HG03196 (cell line): ENCODE measurements at regions not wholly inside any gene's neighbourhood (a gene's known extent, or its start where the extent isn't known, plus 50 kb on each side); places are given as distances from the start of the nearest gene placed in this dataset.

ENCODE experiments used
- ATAC-seq: cut with Tn5 transposase; IDR thresholded peaks from one replicate; pipeline ENCODE4 v1.9.1; 2021; ENCODE audit not compliant: unreplicated experiment

DNA sequence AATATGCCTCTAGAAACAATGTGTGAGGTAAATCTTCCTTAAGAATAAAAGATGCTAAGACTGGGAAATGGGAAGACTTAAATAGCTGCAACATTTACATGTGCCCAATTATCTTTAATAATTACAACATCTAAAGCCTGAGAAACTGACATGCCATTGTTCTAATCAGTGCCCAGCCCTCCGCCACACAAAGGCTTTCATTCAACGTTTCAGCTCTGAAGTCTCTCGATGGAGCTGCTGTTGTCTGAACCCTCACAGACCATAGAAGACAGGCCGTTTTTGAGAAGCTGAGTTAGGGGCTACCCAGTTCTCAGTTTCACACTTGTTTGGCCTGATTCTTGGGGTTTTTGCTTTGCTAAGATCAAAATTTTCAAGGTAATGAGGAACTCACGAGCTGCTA, 315.4 kb upstream of the CHST9 start:
- ATAC-seq, result no peak

DNA sequence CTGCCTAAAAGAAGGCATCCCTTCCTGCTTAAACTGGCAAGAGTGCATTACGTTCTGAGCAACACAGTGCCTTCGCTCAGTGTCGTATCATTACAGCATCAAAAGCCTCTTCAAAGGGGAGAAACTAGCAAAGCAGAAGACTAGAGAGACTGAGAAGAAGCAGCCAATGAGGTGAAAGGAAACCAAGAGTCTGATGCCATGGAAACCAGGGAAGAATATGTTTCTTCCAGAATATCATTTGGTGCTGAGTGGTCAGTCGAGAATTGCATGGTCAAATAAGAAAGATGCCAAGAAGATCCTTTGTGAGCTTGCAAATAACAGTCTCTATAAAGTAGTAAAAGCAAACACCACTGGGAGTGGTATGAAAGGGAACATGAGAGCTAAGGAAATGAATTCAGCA, 312.1 kb upstream of the CHST9 start:
- ATAC-seq, result no peak

DNA sequence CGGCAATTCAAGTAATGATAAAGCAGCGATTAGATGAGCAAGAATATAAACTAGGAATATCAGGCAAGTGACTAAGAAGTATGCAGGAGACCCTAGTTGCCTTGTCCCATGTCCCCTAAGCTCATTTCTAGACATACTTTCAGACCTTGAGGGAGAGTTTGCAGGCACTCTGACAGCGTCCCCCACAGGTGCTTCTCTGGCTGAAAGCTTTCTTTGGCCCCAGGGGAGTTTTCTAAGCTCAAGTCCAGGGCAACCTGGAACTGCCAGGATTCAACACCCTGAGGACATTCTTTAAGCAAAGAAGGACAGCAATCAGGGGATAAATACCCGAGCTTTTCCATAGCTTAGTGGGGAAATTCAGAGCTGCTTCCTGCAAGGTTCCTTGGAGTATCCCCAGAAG, 308.1 kb upstream of the CHST9 start:
- no peak for ATAC-seq

DNA sequence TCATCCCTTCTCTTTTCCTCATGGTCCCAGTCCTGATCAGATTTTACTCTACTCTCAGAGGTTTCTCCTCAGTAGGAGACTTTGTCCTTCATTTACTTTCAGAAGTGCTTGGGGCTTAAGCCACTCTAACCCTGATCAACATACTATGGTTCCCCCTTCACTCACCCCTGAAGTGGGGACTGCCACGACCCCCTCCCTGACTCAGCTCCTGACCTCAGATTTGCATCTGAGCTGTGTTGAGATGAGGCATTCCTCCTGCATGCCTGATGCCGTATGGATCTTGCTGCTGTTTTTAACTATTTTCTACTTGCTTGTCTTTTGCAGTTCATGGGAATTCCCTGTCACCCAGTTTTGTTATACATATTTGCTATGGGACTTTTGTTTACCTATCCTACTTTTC, 306.7 kb upstream of the CHST9 start:
- no peak for ATAC-seq

- ATAC-seq, result no peak
These were observed 298.2 kb upstream of the CHST9 start for GRCh38 chr18:27483276-27483675.

- no peak for ATAC-seq
These were observed 293.4 kb upstream of the CHST9 start for GRCh38 chr18:27478459-27478858.

- ATAC-seq, result no peak
These were observed 288.2 kb upstream of the CHST9 start for GRCh38 chr18:27473318-27473717.

- no peak for ATAC-seq
These were observed 282.0 kb upstream of the CHST9 start for GRCh38 chr18:27467073-27467472.

- no peak for ATAC-seq
These were observed 276.8 kb upstream of the CHST9 start for GRCh38 chr18:27461957-27462356.

DNA sequence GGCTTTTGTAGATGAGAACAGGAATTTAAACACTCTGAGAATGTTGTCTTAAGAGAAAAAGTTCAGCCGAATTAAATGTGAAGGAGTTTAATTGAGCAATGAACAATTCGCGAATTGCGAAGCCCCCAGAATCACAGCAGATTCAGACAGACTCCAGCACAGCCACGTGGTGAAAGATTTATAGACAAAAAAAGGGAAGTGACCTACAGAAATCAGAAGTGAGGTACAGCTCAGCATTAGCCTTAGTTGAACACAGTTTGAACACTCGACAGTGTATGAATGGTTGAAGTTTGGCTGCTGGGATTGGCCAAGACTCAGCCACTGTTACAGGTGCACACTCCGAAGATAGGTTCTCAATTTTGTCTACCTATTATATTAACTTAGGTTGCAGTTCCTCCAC, 264.0 kb upstream of the CHST9 start:
- no peak for ATAC-seq

DNA sequence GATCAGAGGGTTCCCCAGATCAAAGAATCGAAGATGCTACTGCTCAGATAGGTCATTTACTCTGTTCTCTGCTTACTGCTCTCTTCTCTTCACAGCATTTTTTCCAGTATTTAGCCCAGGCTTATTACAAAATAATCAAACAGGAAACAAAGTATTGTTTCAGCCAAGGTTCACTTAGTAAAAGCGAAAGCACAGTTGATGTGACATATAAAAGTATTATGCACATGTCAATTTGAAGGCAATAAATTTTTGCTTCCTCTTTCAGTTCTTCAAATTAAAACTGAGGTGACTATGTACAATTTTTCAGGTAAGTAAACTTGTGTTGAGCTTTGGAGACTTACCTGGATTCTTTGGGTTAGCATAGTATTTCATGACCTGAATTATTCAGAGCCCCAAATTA, 262.8 kb upstream of the CHST9 start:
- no peak for ATAC-seq

DNA sequence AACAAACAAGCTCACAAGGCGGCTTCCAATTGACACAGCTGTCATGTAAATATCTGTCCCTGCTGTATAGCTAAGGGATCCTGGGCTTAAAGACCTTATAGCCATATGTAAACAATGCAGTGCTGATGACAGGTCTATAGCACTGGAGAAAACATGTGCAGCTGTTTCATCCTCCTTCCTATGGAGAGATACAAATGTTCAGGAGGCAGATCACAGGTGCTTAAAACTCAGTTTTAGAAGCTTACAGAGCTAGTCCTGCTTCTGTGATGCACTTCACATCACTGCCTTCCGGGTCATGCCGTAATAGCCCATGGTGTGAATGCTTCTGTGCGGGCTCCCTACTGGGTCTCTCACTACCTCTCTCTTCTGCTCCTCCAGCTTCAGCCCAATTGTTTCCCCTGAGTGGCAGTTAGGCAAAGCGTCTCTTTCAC, 262.4 kb upstream of the CHST9 start:
- ATAC-seq, result no peak

GRCh38 chr18:27430595-27430994, 245.5 kb upstream of the CHST9 start:
- ATAC-seq, result no peak

- ATAC-seq, result no peak
These were observed 243.8 kb upstream of the CHST9 start for GRCh38 chr18:27428716-27429475.

GRCh38 chr18:27428120-27428519, 243.0 kb upstream of the CHST9 start:
- ATAC-seq, result no peak

- no peak for ATAC-seq
These were observed 238.5 kb upstream of the CHST9 start for GRCh38 chr18:27423581-27423980.

- no peak for ATAC-seq
These were observed 234.5 kb upstream of the CHST9 start for GRCh38 chr18:27419646-27420045.

DNA sequence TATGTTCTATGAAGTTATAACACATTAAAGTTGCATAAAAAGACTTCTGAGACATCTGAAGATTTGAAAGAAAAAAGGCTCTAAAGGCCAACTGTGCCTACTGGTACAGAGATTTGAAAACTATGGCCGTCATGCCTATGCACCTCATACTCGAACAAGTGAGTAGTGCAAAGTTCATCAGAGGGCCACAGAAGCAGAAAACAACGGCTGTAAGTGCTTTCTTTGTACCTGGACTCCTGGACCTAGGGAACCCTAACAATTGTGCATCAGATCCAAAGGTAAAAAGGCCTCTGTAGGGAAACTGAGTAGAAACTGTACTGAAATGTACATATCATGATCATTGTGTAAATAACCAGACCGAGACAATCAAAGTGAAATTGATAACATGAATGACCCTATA, 230.4 kb upstream of the CHST9 start:
- no peak for ATAC-seq

DNA sequence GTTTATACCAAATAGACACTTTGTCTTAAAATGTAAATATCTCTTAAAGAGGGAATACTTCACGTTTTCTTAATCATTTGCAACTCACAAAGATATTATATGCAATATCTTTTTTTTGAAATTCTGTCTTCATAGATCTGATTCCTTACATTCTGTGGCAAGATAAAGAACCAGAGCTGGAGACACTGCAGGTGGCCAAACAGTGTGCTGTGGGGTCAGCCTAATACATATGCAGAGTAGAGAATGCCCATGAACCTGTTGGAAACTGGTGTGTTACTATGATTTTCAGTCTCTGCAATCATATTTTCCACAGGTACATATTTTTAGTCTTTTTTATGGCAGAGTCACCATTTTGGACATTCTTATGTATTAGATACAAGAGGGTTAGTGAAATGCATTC, 229.6 kb upstream of the CHST9 start:
- no peak for ATAC-seq

DNA sequence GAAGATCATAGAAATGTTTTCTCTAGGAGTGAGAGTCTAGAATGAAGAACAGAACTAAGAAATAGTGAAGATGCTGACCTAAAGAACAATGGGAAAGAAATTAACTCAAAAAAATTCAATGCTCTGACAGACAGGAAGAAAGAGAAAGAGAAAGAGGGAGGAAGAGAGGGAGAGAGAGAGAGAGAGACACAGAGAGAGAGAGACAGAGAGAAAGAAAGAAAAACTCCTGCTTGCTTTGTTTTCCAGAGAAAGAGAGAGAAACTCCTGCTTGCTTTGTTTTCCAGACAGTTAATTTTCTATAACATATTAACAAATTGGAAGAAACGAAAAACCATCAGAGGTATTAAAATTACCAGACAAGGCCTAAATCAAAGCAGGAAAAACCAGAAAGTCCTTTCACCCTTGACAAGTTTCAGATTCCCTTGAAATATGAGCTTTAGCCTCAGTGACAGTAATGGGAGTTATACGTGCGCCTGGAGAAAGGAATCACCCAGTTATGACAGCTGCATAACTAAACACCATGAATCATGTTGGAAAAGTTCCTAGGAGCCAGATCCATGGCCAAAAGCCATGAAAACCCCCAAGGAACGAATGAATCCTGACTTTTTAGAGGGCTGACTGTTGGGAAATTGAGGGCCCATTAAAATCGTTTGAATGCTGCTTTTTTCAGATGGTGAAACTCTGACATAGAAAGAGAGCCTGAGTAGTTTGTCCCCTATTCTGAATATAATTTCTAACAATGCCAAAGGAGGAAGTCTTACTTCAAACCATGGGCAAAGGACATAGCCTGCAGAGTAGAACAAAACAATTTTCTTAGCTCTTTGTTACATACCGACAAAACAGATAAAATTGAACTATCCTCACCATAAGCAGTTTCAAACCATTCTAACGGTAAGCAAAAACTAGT, 228.6 kb upstream of the CHST9 start:
- ATAC-seq, result no peak

DNA sequence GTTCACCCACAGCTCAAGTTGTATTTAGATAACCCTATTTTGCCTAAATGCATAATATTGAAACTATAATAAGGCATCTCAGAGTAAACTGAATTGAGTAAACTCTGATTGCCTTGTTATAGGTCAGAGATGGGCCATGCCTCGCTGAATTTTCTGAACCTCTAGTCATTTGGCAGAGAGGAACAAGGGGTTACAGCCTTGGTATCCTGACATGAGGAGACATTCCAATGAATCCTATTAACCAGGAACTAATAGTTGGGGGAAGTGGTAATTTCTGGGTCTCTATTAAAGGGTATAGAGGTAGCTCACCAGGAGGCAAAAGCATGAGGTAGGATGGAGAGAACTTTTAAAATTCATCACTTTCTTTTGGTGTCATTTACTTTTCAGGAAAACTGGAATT, 227.4 kb upstream of the CHST9 start:
- ATAC-seq, result no peak

- no peak for ATAC-seq
These were observed 226.8 kb upstream of the CHST9 start for GRCh38 chr18:27411911-27412310.
